H9 (cell line): ENCODE measurements at regions not wholly inside any gene's neighbourhood (a gene's known extent, or its start where the extent isn't known, plus 50 kb on each side); places are given as distances from the start of the nearest gene placed in this dataset.

Experiments used
- DNase-seq: peaks from one replicate; pipeline ENCODE4 v3.0.0-alpha.2; 2017
- H2AFZ ChIP-seq: one replicate; pipeline ENCODE4 v1.6.1; 2013; ENCODE audit warnings: mild to moderate bottlenecking, low read length, control low read depth, moderate library complexity
- H2AK5ac ChIP-seq: 2 replicates; pipeline ENCODE4 v1.6.1; 2013; ENCODE audit warnings: low read length, control low read depth, mixed read lengths; ENCODE audit not compliant: insufficient read length
- H2BK120ac ChIP-seq: one replicate; pipeline ENCODE4 v1.6.1; 2013; ENCODE audit warnings: low read depth, mild to moderate bottlenecking, low read length, control low read depth, inconsistent platforms; ENCODE audit not compliant: poor library complexity, severe bottlenecking
- H2BK12ac ChIP-seq: 2 replicates; pipeline ENCODE4 v1.6.1; 2013; ENCODE audit warnings: low read length, control low read depth, mixed read lengths, low read depth; ENCODE audit not compliant: insufficient read length
- H2BK15ac ChIP-seq: 2 replicates; pipeline ENCODE4 v1.6.1; 2013; ENCODE audit warnings: low read depth, low read length, control low read depth
- H2BK20ac ChIP-seq: one replicate; pipeline ENCODE4 v1.6.1; 2013; ENCODE audit warnings: low read depth, mild to moderate bottlenecking, low read length, control low read depth, inconsistent platforms; ENCODE audit not compliant: poor library complexity, severe bottlenecking
- H2BK5ac ChIP-seq: 2 replicates; pipeline ENCODE4 v1.6.1; 2013; ENCODE audit warnings: low read length, control low read depth, mixed read lengths; ENCODE audit not compliant: insufficient read length
- H3K14ac ChIP-seq: 2 replicates; pipeline ENCODE4 v1.6.1; 2013; ENCODE audit warnings: low read length, control low read depth; ENCODE audit not compliant: insufficient read depth
- H3K18ac ChIP-seq: 2 replicates; pipeline ENCODE4 v1.6.1; 2013; ENCODE audit warnings: low read depth, mild to moderate bottlenecking, mixed read lengths, low read length, control low read depth; ENCODE audit not compliant: insufficient read length
- H3K23ac ChIP-seq: 2 replicates; pipeline ENCODE4 v1.6.1; 2013; ENCODE audit warnings: low read length, control low read depth, mixed read lengths, low read depth; ENCODE audit not compliant: insufficient read length
- H3K23me2 ChIP-seq: 2 replicates; pipeline ENCODE4 v1.6.1; 2013; ENCODE audit warnings: low read depth, mild to moderate bottlenecking, mixed read lengths, low read length, control low read depth; ENCODE audit not compliant: insufficient read length, poor library complexity, severe bottlenecking
- H3K27ac ChIP-seq: 2 replicates; pipeline ENCODE4 v1.5.1; 2013; ENCODE audit warnings: low read length, control low read depth, mixed read lengths, low read depth; ENCODE audit not compliant: insufficient read length
- H3K27me3 ChIP-seq: 2 replicates; pipeline ENCODE4 v1.6.1; 2013; ENCODE audit warnings: low read length, control low read depth, inconsistent platforms; ENCODE audit not compliant: insufficient read depth
- H3K4ac ChIP-seq: 2 replicates; pipeline ENCODE4 v1.6.1; 2013; ENCODE audit warnings: low read depth, mild to moderate bottlenecking, control low read depth, inconsistent platforms, low read length, moderate library complexity
- H3K4me1 ChIP-seq: 2 replicates; pipeline ENCODE4 v1.6.1; 2013; ENCODE audit warnings: low read length, control low read depth, inconsistent platforms; ENCODE audit not compliant: insufficient read depth
- H3K4me2 ChIP-seq: 2 replicates; pipeline ENCODE4 v1.6.1; 2013; ENCODE audit warnings: low read length, control low read depth, mixed read lengths; ENCODE audit not compliant: insufficient read length, insufficient read depth
- H3K56ac ChIP-seq: 2 replicates; pipeline ENCODE4 v1.6.1; 2013; ENCODE audit warnings: low read depth, mild to moderate bottlenecking, mixed read lengths, low read length, control low read depth; ENCODE audit not compliant: insufficient read length
- H3K79me1 ChIP-seq: 2 replicates; pipeline ENCODE4 v1.6.1; 2013; ENCODE audit warnings: low read depth, mild to moderate bottlenecking, moderate library complexity, low read length, control low read depth, inconsistent platforms; ENCODE audit not compliant: insufficient read depth, poor library complexity, severe bottlenecking
- H3K79me2 ChIP-seq: 2 replicates; pipeline ENCODE4 v1.6.1; 2013; ENCODE audit warnings: low read length, control low read depth, inconsistent platforms; ENCODE audit not compliant: insufficient read depth
- H3K9ac ChIP-seq: 2 replicates; pipeline ENCODE4 v1.6.1; 2013; ENCODE audit warnings: low read length, control low read depth, mixed read lengths; ENCODE audit not compliant: insufficient read length; ENCODE audit errors: extremely low read depth
- H3K9me3 ChIP-seq: one replicate; pipeline ENCODE4 v1.6.1; 2013; ENCODE audit warnings: low read depth, low read length, inconsistent platforms; ENCODE audit not compliant: control insufficient read depth
- H3T11ph ChIP-seq: one replicate; pipeline ENCODE4 v1.6.1; 2013; ENCODE audit warnings: mild to moderate bottlenecking, low read length, control low read depth, inconsistent platforms
- H4K20me1 ChIP-seq: one replicate; pipeline ENCODE4 v1.6.1; 2013; ENCODE audit not compliant: control insufficient read depth, insufficient read length, insufficient read depth
- H4K5ac ChIP-seq: 2 replicates; pipeline ENCODE4 v1.6.1; 2013; ENCODE audit warnings: low read depth, mild to moderate bottlenecking, mixed read lengths, low read length, control low read depth; ENCODE audit not compliant: insufficient read length
- H4K8ac ChIP-seq: replicated peaks from 2 replicates; pipeline ENCODE4 v1.6.1; 2013; ENCODE audit warnings: low read length, control low read depth, mixed read lengths, low read depth; ENCODE audit not compliant: insufficient read length
- H4K91ac ChIP-seq: 2 replicates; pipeline ENCODE4 v1.6.1; 2013; ENCODE audit warnings: low read depth, mild to moderate bottlenecking, moderate library complexity, mixed read lengths, low read length, control low read depth; ENCODE audit not compliant: insufficient read length
- H3K27ac Mint-ChIP-seq, 3 experiments: 2 replicates in 2 of 3; 3 replicates in 1 of 3; pipeline ENCODE4 v1.8.0; 2020 to 2021; ENCODE audit warnings: mixed read lengths in 3 of 3, mild to moderate bottlenecking in 1 of 3, moderate library complexity in 1 of 3
- H3K27me3 Mint-ChIP-seq: 2 replicates; pipeline ENCODE4 v1.8.0; 2021; ENCODE audit warnings: low read depth, mild to moderate bottlenecking, moderate library complexity, mixed read lengths
- H3K36me3 Mint-ChIP-seq, 3 experiments: 2 replicates in 2 of 3; 3 replicates in 1 of 3; pipeline ENCODE4 v1.8.0; 2020 to 2021; ENCODE audit warnings: low read depth in 3 of 3, mixed read lengths in 3 of 3; ENCODE audit not compliant: insufficient read depth in 1 of 3
- H3K4me1 Mint-ChIP-seq, 2 experiments: 2 replicates each; pipeline ENCODE4 v1.8.0; 2020; ENCODE audit warnings: mixed read lengths in 2 of 2
- H3K4me3 Mint-ChIP-seq, 2 experiments: 2 replicates in 1 of 2; 3 replicates in 1 of 2; pipeline ENCODE4 v1.8.0; 2020 to 2021; ENCODE audit warnings: mild to moderate bottlenecking in 2 of 2, mixed read lengths in 2 of 2, moderate library complexity in 1 of 2
- H3K9me3 Mint-ChIP-seq, 2 experiments: 2 replicates in 1 of 2; 3 replicates in 1 of 2; pipeline ENCODE4 v1.8.0; 2020; ENCODE audit warnings: mild to moderate bottlenecking in 2 of 2, mixed read lengths in 2 of 2, moderate library complexity in 1 of 2
- WGBS: extraction: QIAGEN DNeasy Blood & Tissue Kit; methylation state at CpG from one replicate; pipeline ENCODE4 v1.1.7; 2013; ENCODE audit warnings: missing lambda C conversion rate, low lambda C conversion rate, mixed read lengths; ENCODE audit not compliant: insufficient read length; ENCODE audit errors: extremely low coverage; 5-methylcytosine and 5-hydroxymethylcytosine counted together
- TF ChIP-seq, protein P1 (sequence below): fragments of 200-600 bp; sonication (generic); conservative IDR thresholded peaks from 3 replicates; pipeline ENCODE4 v1.8.0; 2021; ENCODE audit warnings: antibody characterized with exemption, mild to moderate bottlenecking

DNA sequence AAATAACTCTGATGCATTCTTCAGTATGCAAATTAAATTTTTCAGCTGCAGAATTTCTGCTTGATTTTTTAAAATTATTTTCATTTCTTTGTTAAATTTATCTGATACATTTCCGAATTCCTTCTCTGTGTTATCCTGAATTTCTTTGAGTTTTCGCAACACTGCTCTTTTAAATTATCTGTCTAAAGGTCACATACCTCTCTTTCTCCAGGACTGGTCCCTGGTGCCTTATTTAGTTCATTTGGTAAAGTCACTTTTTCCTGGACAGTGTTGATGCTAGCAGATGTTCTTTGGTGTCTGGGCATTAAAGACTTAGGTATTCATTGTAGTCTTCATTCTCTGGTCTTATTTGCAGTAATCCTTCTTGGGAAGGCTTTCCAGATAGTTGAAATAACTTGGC lies 577.4 kb upstream of the LUZP2 start:
- H3K9me3 ChIP-seq: no peaks in the 10 kb centered on the region
- H3K9ac ChIP-seq: no peak overlapping the region
- no peaks in the 10 kb centered on the region for H3K79me1 ChIP-seq
- no peaks in the 10 kb centered on the region for H3K27me3 ChIP-seq
- H2BK5ac ChIP-seq: no peak overlapping the region
- no peak overlapping the region for H4K5ac ChIP-seq
- no peak overlapping the region for H3K4me3 Mint-ChIP-seq
- H3K23ac ChIP-seq: no peak overlapping the region
- no peaks in the 10 kb centered on the region for H3K79me2 ChIP-seq
- no CpG with 5 or more reads among the region's 2 CpGs for WGBS
- no peak overlapping the region for H2BK12ac ChIP-seq
- no peak overlapping the region for H2AFZ ChIP-seq
- H4K20me1 ChIP-seq: no peaks in the 10 kb centered on the region
- H3K18ac ChIP-seq: no peak overlapping the region
- no peak overlapping the region for H3K14ac ChIP-seq
- TF ChIP-seq, protein P1, sequence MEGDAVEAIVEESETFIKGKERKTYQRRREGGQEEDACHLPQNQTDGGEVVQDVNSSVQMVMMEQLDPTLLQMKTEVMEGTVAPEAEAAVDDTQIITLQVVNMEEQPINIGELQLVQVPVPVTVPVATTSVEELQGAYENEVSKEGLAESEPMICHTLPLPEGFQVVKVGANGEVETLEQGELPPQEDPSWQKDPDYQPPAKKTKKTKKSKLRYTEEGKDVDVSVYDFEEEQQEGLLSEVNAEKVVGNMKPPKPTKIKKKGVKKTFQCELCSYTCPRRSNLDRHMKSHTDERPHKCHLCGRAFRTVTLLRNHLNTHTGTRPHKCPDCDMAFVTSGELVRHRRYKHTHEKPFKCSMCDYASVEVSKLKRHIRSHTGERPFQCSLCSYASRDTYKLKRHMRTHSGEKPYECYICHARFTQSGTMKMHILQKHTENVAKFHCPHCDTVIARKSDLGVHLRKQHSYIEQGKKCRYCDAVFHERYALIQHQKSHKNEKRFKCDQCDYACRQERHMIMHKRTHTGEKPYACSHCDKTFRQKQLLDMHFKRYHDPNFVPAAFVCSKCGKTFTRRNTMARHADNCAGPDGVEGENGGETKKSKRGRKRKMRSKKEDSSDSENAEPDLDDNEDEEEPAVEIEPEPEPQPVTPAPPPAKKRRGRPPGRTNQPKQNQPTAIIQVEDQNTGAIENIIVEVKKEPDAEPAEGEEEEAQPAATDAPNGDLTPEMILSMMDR: no peak
- H3K4me1 ChIP-seq: no peaks in the 10 kb centered on the region
- no peak overlapping the region for H2BK120ac ChIP-seq
- no peaks in the 10 kb centered on the region for H3K27me3 Mint-ChIP-seq
- H3K23me2 ChIP-seq: no peaks in the 10 kb centered on the region
- H3K4me1 Mint-ChIP-seq: no peaks in the 10 kb centered on the region; a peak in 1 of 4 replicates
- no peak overlapping the region for H4K8ac ChIP-seq
- H2BK20ac ChIP-seq: no peak overlapping the region
- H3K27ac Mint-ChIP-seq: no peak overlapping the region
- no peak overlapping the region for H3T11ph ChIP-seq
- DNase-seq: no peak
- H4K91ac ChIP-seq: no peak overlapping the region
- no peak overlapping the region for H3K4me2 ChIP-seq
- no peak overlapping the region for H3K4ac ChIP-seq
- no peaks in the 10 kb centered on the region for H3K36me3 Mint-ChIP-seq
- no peak overlapping the region for H3K27ac ChIP-seq
- H2AK5ac ChIP-seq: no peak overlapping the region
- no peak overlapping the region for H2BK15ac ChIP-seq
- H3K9me3 Mint-ChIP-seq: peaks cover 0 to 3% of the 10 kb centered on the region in 2 experiments; a peak in 2 of 5 replicates
- H3K56ac ChIP-seq: no peak overlapping the region
